ENCODE measurements at regions not wholly inside any gene's neighbourhood (a gene's known extent, or its start where the extent isn't known, plus 50 kb on each side); places are given as distances from the start of the nearest gene placed in this dataset.

DNA sequence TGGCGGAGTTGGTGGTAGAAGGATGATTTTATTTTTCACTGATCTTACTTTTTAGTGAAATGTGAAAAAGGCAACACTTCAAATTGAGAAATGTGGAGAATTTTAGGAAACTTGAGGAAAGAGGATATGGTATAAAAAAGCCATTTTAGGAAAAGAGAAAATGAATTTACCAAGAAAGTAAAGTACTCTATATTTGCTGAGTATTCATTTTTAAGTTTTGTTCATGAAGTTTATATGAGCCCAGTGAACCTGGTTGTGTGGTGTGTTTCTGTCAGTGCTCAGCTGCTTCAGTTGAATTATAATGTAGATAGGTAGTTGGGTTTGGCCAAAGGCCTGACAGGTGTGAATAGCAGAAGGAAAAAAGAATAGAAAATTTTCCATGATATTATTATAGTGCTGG, 345.5 kb upstream of the FSTL5 start:
- Histone ChIP-seq H3K4me3 (ENCODE audit: low read depth in 2 of 2, low read length in 2 of 2) (no peak overlapping the region), H3K27me3 (ENCODE audit: control insufficient read depth, insufficient read depth, low read length) (no peaks in the 10 kb centered on the region), H3K4me1 (ENCODE audit: control insufficient read depth, insufficient read depth, low read length) (no peaks in the 10 kb centered on the region), H3K36me3 (ENCODE audit: control insufficient read depth, insufficient read depth, low read length) (no peaks in the 10 kb centered on the region), H3K27ac (ENCODE audit: low read length) (no peak overlapping the region), H3K9me3 (ENCODE audit: control insufficient read depth, insufficient read depth, low read depth, low read length) (no peaks in the 10 kb centered on the region)
- CTCF ChIA-PET = no interaction called here
- in situ Hi-C loops (cut with HindIII; ENCODE audit: low pct_unique_long_range_greater_than_20kb, low sequenced_read_pairs) = no loop called here
- intact Hi-C loops (cut with micrococcal nuclease; ENCODE audit: unreplicated experiment) = no loop called here
- DNase-seq (ENCODE audit: low read depth, low spot score) (no peak), ATAC-seq (no peak)
- TF ChIP-seq POLR2AphosphoS5 (IDR thresholded peaks at IDR 0.05; ENCODE audit: low read depth, low read length) = no peak
- TF ChIP-seq, protein P1, sequence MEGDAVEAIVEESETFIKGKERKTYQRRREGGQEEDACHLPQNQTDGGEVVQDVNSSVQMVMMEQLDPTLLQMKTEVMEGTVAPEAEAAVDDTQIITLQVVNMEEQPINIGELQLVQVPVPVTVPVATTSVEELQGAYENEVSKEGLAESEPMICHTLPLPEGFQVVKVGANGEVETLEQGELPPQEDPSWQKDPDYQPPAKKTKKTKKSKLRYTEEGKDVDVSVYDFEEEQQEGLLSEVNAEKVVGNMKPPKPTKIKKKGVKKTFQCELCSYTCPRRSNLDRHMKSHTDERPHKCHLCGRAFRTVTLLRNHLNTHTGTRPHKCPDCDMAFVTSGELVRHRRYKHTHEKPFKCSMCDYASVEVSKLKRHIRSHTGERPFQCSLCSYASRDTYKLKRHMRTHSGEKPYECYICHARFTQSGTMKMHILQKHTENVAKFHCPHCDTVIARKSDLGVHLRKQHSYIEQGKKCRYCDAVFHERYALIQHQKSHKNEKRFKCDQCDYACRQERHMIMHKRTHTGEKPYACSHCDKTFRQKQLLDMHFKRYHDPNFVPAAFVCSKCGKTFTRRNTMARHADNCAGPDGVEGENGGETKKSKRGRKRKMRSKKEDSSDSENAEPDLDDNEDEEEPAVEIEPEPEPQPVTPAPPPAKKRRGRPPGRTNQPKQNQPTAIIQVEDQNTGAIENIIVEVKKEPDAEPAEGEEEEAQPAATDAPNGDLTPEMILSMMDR (IDR thresholded peaks at IDR 0.05) = no peak
- no peak for TF ChIP-seq TCF7L2 (IDR thresholded peaks at IDR 0.05; ENCODE audit: low read depth, low read length)
- TF ChIP-seq SIN3A (IDR thresholded peaks at IDR 0.05; ENCODE audit: borderline replicate concordance, insufficient read depth, low read depth, low read length) = no peak
- TF ChIP-seq, protein P2, sequence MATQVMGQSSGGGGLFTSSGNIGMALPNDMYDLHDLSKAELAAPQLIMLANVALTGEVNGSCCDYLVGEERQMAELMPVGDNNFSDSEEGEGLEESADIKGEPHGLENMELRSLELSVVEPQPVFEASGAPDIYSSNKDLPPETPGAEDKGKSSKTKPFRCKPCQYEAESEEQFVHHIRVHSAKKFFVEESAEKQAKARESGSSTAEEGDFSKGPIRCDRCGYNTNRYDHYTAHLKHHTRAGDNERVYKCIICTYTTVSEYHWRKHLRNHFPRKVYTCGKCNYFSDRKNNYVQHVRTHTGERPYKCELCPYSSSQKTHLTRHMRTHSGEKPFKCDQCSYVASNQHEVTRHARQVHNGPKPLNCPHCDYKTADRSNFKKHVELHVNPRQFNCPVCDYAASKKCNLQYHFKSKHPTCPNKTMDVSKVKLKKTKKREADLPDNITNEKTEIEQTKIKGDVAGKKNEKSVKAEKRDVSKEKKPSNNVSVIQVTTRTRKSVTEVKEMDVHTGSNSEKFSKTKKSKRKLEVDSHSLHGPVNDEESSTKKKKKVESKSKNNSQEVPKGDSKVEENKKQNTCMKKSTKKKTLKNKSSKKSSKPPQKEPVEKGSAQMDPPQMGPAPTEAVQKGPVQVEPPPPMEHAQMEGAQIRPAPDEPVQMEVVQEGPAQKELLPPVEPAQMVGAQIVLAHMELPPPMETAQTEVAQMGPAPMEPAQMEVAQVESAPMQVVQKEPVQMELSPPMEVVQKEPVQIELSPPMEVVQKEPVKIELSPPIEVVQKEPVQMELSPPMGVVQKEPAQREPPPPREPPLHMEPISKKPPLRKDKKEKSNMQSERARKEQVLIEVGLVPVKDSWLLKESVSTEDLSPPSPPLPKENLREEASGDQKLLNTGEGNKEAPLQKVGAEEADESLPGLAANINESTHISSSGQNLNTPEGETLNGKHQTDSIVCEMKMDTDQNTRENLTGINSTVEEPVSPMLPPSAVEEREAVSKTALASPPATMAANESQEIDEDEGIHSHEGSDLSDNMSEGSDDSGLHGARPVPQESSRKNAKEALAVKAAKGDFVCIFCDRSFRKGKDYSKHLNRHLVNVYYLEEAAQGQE (IDR thresholded peaks at IDR 0.05; ENCODE audit: insufficient read depth in 1 of 2, low read depth in 2 of 2, low read length in 1 of 2) = no peak
- POLR2A ChIA-PET = no interaction called here
- no TSS peak for BruUV-seq (replicated peaks)

DNA sequence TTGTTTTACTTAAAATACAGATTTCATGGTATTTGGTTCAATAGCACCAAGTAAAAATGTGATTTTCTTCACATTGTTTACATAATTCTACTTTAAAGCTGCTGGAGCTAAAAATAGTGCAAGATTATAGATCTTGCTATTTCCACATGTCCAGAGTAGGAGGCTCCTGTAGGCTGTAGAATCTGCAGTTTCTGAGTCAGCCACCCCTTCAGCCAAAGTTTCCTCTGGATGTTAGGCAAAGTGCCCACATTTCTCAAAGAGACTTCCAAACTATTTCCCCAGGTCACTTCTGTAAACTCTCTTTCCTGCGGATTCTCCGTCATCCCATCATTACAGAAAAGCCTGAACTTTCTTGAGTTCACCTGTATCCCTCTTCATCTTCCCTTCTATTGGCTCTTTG, 342.5 kb upstream of the FSTL5 start:
- no peaks in the 10 kb centered on the region for H3K9me3 ChIP-seq (ENCODE audit: control insufficient read depth, insufficient read depth, low read depth, low read length)
- TF ChIP-seq POLR2AphosphoS5 (IDR thresholded peaks at IDR 0.05; ENCODE audit: low read depth, low read length) (no peak), TCF7L2 (IDR thresholded peaks at IDR 0.05; ENCODE audit: low read depth, low read length) (no peak), SIN3A (IDR thresholded peaks at IDR 0.05; ENCODE audit: borderline replicate concordance, insufficient read depth, low read depth, low read length) (no peak)
- TF ChIP-seq, protein P1 (IDR thresholded peaks at IDR 0.05) = no peak
- TF ChIP-seq, protein P2 (IDR thresholded peaks at IDR 0.05; ENCODE audit: insufficient read depth in 1 of 2, low read depth in 2 of 2, low read length in 1 of 2) = no peak
- in situ Hi-C loops (cut with HindIII; ENCODE audit: low pct_unique_long_range_greater_than_20kb, low sequenced_read_pairs) (no loop called here), intact Hi-C loops (cut with micrococcal nuclease; ENCODE audit: unreplicated experiment) (no loop called here)
- POLR2A ChIA-PET = no interaction called here
- no TSS peak for BruUV-seq (replicated peaks)
- no peak overlapping the region for H3K4me3 ChIP-seq (ENCODE audit: low read depth in 2 of 2, low read length in 2 of 2)
- DNase-seq (ENCODE audit: low read depth, low spot score) = no peak
- ATAC-seq = no peak
- no peaks in the 10 kb centered on the region for H3K36me3 ChIP-seq (ENCODE audit: control insufficient read depth, insufficient read depth, low read length)
- H3K27ac ChIP-seq (ENCODE audit: low read length) = no peak overlapping the region
- H3K27me3 ChIP-seq (ENCODE audit: control insufficient read depth, insufficient read depth, low read length) = no peaks in the 10 kb centered on the region
- no peaks in the 10 kb centered on the region for H3K4me1 ChIP-seq (ENCODE audit: control insufficient read depth, insufficient read depth, low read length)
- CTCF ChIA-PET = no interaction called here

Measured in Panc1 (cell line).